ENCODE measurements at regions not wholly inside any gene's neighbourhood (a gene's known extent, or its start where the extent isn't known, plus 50 kb on each side); places are given as distances from the start of the nearest gene placed in this dataset.

GRCh38 chr2:72013726-72014125, 133.9 kb downstream of the CYP26B1 start:
- no peaks in the 10 kb centered on the region for H3K79me2 ChIP-seq (replicated peaks; ENCODE audit: insufficient read depth, low read length)
- H3F3A ChIP-seq (ENCODE audit: insufficient read depth, low read length, poor library complexity, severe bottlenecking): no peaks in the 10 kb centered on the region
- no peaks in the 10 kb centered on the region for H3K36me3 ChIP-seq (ENCODE audit: insufficient read depth, low read length)
- H3K9ac ChIP-seq (ENCODE audit: low read length): no peak overlapping the region
- no peak overlapping the region for H3K4me3 ChIP-seq (ENCODE audit: low read length)
- TF ChIP-seq MXI1 (conservative IDR thresholded peaks at IDR 0.05; ENCODE audit: poor library complexity, severe bottlenecking): no peak
- TF ChIP-seq REST (IDR thresholded peaks at IDR 0.05; ENCODE audit: borderline replicate concordance): no peak
- no peak for TF ChIP-seq RAD21 (conservative IDR thresholded peaks at IDR 0.05)
- no peak for TF ChIP-seq SMC3 (conservative IDR thresholded peaks at IDR 0.05; ENCODE audit: poor library complexity)
- TF ChIP-seq EP300 (conservative IDR thresholded peaks at IDR 0.05; ENCODE audit: poor library complexity, severe bottlenecking): no peak
- TF ChIP-seq CTCF (IDR thresholded peaks at IDR 0.05; ENCODE audit: poor library complexity, severe bottlenecking): no peak
- H4K20me1 ChIP-seq (ENCODE audit: insufficient read depth): no peaks in the 10 kb centered on the region
- no peak overlapping the region for H3K27ac ChIP-seq (ENCODE audit: low read length)
- no peaks in the 10 kb centered on the region for H3K27me3 ChIP-seq (ENCODE audit: insufficient read depth, low read depth, low read length)
- no peak overlapping the region for H3K4me2 ChIP-seq (ENCODE audit: low read length)
- H2AFZ ChIP-seq (ENCODE audit: low read depth, low read length): no peak overlapping the region
- no peaks in the 10 kb centered on the region for H3K9me3 ChIP-seq (ENCODE audit: low read length)
- no peaks in the 10 kb centered on the region for H3K9me2 ChIP-seq (ENCODE audit: insufficient read depth, low read length)

- no peak overlapping the region for H3K9ac ChIP-seq (ENCODE audit: low read length)
- no peak overlapping the region for H3K4me3 ChIP-seq (ENCODE audit: low read length)
- H3K79me2 ChIP-seq (replicated peaks; ENCODE audit: insufficient read depth, low read length): no peaks in the 10 kb centered on the region
- H3K9me2 ChIP-seq (ENCODE audit: insufficient read depth, low read length): no peaks in the 10 kb centered on the region
- no peaks in the 10 kb centered on the region for H3K9me3 ChIP-seq (ENCODE audit: low read length)
- no peaks in the 10 kb centered on the region for H4K20me1 ChIP-seq (ENCODE audit: insufficient read depth)
- no peaks in the 10 kb centered on the region for H3F3A ChIP-seq (ENCODE audit: insufficient read depth, low read length, poor library complexity, severe bottlenecking)
- H3K27ac ChIP-seq (ENCODE audit: low read length): no peak overlapping the region
- no peaks in the 10 kb centered on the region for H3K27me3 ChIP-seq (ENCODE audit: insufficient read depth, low read depth, low read length)
- no peaks in the 10 kb centered on the region for H3K36me3 ChIP-seq (ENCODE audit: insufficient read depth, low read length)
- no peak overlapping the region for H2AFZ ChIP-seq (ENCODE audit: low read depth, low read length)
- no peak overlapping the region for H3K4me2 ChIP-seq (ENCODE audit: low read length)
- TF ChIP-seq EP300 (conservative IDR thresholded peaks at IDR 0.05; ENCODE audit: poor library complexity, severe bottlenecking) (no peak), EZH2 (IDR thresholded peaks at IDR 0.05; ENCODE audit: borderline replicate concordance, insufficient read depth, low read length, poor library complexity, severe bottlenecking) (no peak), CTCF (IDR thresholded peaks at IDR 0.05; ENCODE audit: poor library complexity, severe bottlenecking) (no peak), REST (IDR thresholded peaks at IDR 0.05; ENCODE audit: borderline replicate concordance) (no peak), RAD21 (conservative IDR thresholded peaks at IDR 0.05) (no peak)
Observed at GRCh38 chr2:72012886-72013574, 134.6 kb downstream of the CYP26B1 start.

Measured in neural cell (in vitro differentiated cells).